IPS-NIHi7 (cell line): ENCODE measurements at regions not wholly inside any gene's neighbourhood (a gene's known extent, or its start where the extent isn't known, plus 50 kb on each side); places are given as distances from the start of the nearest gene placed in this dataset.

Experiments
- DNase-seq: peaks from one replicate; pipeline ENCODE4 v3.0.0; 2012; ENCODE audit warnings: mixed read lengths; ENCODE audit errors: extremely low spot score

DNA sequence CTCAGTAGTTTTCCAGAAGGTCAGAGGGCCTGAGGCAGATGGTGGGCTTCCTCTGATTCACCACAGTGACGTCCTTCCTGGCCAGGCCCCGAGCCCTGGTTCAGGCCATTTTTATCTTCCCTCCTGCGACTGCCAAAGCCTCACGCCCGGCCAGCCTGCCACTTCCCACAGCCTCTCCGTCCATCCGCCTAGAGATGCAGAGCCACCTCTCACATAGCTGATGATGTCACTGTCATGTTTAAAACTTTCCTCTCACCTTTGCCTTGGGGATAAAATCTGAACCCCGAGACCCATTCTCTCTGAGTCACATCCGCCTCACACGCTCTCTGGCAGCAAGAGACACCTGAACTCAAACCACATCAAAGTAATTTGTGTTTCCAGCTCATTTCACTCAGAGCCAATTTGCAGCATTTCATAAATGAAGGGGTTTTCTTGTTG lies 175.3 kb downstream of the QDPR start:
- no peak for DNase-seq

GRCh38 chr4:17336069-17336468 lies 175.8 kb downstream of the QDPR start:
- no peak for DNase-seq

DNA sequence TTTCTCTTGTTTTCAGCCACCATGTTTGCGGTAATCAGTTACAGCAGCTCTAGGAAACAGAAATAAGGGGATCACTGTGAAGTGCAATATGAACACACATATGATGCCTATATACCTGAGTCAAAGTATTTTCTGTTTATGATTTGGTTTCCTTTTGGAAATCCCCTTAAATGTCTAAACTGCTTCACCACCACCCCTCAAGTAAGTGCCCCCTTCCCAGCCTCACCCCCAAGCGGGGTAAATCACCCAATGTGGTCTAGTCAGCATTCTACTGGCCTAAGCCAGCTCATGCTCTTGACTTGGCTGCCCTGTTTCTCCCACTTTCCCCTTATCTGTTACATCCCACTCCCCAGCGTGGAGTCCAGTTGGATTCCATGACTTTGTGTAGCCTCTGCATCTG lies 176.5 kb downstream of the QDPR start:
- no peak for DNase-seq

GRCh38 chr4:17332478-17332877 lies 179.4 kb downstream of the QDPR start:
- no peak for DNase-seq

DNA sequence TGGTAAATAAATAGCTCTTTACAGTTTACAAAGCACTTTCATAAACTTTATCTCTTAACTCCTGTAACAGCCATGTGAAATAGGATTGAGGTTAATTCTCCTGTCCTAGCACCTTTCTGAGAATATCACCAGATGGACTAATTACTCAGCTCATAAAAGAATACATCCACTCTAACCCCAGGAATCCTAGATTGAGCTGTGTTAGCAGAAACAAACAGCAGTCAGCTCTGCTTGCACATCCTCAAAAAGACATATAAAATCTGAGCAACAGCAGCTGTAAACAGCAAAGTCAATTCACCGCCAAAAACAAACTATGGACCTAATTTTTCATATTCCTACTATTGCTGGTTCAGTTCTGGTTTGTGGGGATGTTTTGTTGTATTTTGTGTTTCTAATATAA lies 182.8 kb downstream of the QDPR start:
- no peak for DNase-seq

DNA sequence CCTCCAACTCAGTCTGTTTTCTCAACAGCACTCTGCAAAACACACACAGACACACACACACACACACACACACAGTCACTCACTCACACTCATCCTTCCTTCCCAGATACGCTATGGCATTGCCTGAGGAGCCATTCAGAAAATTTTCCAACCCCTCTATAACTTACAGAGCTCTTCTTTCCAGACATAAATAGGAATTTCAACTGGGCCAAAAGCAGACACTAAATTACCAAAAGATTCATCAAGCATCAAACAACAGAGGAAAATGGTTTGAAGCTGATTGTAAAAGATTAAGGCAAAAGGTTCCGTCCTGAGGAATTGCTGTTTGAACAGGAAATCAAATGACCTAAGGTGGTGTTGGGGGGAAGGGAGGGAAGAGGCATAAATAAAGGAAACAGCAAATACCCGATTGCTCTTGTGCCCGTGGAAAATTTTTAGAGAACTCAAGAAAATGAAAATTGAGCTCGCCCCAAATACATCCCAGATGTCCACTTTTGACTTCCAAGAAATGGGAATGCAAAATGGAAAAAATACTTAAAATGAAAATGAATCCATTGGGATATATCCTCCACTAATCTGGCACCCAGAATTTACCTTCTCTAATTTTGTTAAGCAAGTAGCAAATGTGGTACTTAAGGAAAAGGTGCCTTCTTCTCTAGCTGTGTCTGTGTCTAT lies 183.6 kb downstream of the QDPR start:
- no peak for DNase-seq

DNA sequence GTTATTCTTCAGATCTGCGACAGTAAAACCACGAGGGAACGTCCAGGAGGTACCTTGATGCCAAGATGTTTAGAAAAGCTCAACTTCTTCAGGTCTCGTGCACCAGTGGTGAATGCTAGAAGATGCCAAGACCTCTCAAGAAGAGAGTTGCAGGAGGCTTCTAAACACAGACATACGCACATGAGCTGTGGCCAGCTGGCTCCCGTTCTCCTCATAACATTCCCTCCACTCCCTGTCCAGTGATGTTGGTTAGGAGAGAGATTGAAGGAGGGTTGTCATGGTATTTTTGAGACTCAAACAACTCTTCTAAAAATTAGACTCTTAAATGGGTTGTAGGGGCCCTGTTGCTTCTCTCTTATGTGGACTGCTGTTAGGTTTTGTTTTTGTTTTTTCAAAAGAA lies 184.3 kb downstream of the QDPR start:
- no peak for DNase-seq

- DNase-seq, result no peak
These were observed 185.1 kb downstream of the QDPR start for GRCh38 chr4:17326756-17327155.

DNA sequence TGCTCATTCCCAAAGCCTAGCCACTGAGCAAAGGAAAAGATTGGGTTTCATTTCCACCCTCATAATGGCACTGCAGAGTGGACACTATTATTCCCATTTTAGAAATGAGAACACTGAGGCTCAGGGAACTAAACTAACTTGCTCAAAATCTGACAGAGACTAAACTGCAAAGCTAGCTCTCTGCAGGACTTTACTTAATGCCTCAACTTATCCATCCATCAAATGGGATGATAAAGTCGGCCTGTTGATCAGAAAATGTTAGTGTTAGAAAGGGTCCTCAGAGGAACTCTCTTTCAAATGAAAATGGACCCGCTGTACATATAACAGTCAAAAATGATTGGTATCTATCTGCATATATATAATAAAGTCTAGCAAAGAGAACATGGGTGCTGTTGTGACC lies 186.8 kb downstream of the QDPR start:
- no peak for DNase-seq

DNA sequence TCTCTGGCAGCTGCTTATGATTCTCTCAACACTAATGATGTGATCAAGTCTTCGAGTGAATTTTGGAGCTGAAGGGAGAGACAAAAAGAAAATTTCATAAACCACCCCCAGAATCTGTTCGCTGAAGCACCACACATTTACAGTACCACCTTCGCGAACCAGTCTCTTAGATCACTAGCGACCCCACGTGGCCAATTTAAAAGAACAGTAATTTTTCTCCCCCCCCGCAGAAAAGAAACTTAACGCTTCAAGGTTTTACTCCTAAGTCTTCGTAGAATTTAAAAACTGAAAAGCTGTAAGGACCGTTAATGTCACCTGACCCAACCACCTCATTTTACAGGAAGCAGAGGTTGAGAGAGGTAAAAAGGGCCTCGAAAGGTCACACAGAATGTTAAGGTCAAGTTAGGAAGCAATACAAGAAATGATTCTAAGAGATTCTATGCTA lies 187.5 kb downstream of the QDPR start:
- peak; percentile 70 for DNase-seq

DNA sequence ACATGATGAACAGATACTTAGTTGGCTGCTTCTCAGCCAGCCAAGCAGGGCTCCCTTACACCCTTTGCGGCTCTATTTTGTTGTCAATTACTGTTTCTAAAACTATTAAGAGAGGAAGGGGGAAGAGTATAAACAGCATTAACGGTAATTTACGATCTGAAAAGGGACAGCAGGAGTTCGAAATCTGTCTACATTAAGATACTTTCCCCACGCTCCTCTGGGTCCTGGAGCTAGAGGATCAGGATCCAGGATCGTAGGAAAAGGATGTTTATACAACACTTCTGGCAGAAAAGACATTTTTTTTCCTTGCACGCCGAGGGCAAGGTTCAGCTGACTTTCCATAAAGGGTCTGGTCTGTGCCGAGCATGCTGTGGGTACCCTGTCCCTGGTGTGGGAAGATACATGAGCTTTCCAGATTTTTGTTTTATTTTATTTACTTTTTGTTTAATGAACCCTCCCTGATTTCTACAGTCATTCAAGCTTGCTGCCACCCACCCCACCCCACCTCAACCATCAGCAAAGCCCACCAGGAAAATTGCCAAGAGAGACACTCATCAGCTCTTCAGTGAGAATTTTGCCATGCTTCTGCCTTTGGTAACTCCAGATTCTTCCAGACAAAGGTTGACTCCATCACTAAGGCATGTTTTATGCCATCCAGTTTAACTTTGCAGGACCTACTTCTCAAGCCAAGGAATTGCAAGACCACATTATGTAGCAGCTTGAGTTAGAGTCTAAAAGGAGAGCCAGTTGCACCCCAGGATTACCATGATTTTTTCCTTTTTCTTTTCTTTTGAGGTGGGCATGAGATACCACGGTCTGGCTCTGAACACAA lies 188.1 kb downstream of the QDPR start:
- no peak for DNase-seq

DNA sequence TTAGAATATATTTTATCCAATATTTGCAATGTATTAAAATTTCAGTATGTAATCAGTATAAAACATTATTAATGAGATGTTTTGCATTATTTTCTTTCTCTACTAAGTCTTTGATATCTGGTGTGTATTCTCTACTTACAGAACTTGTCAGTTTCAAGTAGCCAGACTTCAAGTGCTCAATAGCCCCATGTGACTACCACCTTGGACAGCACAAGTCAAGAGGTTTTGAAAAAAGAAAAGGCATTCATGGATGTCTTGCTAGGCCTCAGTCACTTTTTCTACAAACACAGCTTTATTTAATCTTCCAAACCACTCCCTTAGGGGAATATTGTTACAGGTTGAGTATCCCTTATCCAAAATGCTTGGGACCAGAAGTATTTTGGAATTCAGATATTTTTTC lies 189.4 kb downstream of the QDPR start:
- DNase-seq, result no peak

GRCh38 chr4:17320046-17320445 lies 191.8 kb downstream of the QDPR start:
- no peak for DNase-seq

DNA sequence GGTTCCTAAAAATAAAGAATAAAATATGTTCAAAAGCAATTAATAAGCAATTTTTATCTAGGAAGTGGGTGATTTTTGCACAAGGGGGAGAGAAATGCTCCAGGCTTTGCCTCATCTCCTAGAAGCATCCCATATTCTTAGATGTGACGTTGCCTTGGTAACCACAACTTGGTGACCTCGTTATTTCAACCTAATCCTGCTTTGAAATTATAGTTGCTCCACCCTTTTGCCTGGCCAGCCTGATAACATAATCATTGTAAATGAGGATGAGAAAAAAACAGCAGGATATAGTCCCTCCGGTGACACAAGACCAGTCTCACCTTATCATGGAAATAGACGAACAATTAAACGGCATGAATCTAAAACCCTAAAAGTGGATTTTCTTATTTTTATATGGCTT lies 194.4 kb downstream of the QDPR start:
- no peak for DNase-seq

DNA sequence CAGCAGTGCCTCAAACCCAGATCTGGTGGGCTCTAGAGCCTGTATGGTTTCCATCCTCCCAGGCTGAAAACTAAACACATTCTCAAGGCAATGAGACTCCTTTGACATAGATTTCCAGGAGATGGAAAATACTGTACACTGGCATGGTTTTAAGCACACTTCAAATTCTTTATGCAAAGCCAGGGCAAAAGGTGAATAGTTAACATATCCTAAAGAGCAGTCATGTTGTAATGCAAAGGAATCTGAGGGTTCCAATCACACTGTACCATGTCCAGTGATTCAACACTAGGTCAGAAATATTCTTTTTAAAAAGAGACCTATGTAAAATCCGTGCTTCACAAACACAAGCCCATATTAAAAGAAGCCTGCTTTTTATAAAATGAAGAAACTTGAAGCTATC lies 195.3 kb downstream of the QDPR start:
- no peak for DNase-seq

DNA sequence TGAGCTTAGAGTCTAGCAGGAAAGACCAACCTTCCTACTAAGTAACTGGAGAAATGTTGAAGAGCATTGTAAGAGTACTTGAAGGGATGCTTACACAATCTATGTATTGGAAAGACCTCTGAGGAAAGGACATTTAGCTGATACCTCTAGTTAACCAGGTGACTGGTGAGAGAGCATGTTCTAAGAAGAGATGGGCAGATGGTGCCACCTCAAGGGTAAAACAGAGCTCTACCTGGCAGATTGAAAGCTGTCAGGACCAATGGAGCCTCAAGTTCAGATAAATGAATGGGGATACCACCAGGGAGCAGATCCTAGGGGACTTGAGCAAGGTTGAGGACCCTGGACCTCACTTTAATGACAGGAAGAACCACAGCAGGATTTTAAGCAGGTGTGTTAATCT lies 196.4 kb downstream of the QDPR start:
- no peak for DNase-seq

- no peak for DNase-seq
These were observed 198.7 kb downstream of the QDPR start for GRCh38 chr4:17313194-17313593.

DNA sequence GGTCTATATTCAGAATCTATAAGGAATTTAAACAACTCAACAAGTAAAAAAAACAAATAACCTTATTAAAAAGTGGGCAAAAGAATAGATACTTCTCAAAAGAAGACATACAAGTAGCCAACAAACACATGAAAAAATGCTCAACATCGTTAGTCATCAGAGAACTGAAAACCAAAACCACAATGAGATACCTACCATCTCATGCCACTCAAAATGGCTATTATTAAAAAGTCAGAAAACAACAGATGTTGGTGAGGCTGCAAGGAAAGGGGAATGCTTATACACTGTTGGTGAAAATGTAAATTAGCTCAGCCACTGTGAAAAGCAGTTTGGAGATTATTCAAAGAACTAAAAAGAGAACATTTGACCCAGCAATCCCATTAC lies 201.6 kb downstream of the QDPR start:
- no peak for DNase-seq

- DNase-seq, result no peak
These were observed 202.2 kb downstream of the QDPR start for GRCh38 chr4:17309567-17310268.

DNA sequence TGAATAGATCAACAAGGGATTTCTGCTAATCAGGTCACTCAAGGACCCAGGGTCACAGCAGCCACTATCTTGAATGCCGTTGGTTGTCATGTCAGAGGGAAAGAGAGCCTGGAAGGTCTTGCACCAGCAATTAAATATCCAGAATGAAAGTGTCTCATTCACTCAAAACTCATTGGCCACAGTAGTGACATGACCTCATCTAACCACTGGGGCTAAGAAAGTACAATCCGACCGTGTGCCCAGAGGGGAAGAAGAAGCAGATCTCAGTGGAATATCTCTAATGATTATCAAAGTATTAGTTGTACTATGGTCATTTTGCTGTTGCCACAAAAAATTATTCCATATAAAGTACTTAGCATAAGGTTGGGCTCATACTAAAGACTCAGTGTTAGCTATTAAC lies 210.0 kb downstream of the QDPR start:
- no peak for DNase-seq

DNA sequence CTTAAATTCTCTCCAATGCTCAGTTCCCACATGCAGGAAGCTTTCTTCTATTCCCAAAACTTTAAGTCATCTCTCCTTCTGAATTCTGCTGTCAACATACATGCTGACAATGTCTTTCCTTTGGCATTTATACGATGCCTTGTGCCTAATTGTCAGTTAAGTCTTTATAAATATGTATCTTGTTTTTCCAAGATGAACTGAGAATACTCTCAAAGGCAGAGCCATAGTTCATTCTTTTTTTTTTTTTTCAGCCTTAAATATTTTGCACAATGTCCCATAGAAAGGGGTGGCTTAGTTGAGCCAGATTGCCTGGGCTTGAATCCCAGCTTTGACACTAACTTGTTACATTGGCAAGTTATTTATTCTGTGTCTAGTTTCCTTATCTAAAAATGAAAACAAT lies 210.6 kb downstream of the QDPR start:
- no peak for DNase-seq

- no peak for DNase-seq
These were observed 214.7 kb downstream of the QDPR start for GRCh38 chr4:17296921-17297890.
